Fibroblast of lung (primary cell): ENCODE measurements at regions not wholly inside any gene's neighbourhood (a gene's known extent, or its start where the extent isn't known, plus 50 kb on each side); places are given as distances from the start of the nearest gene placed in this dataset.

Source experiments
- DNase-seq, 2 donors: peaks; one replicate each; pipeline versions ENCODE4 v3.0.0 to v3.0.0-alpha.2; 2010; ENCODE audit warnings: low read depth in 2 of 2
- H2AFZ ChIP-seq: 2 replicates; pipeline ENCODE4 v1.5.1; 2012; ENCODE audit warnings: low read length, control low read depth, inconsistent platforms
- H3K27ac ChIP-seq: 2 replicates; pipeline ENCODE4 v1.5.1; 2011; ENCODE audit warnings: low read length, control low read depth; ENCODE audit not compliant: insufficient read depth
- H3K27me3 ChIP-seq: 2 replicates; pipeline ENCODE4 v1.5.1; 2011; ENCODE audit warnings: mild to moderate bottlenecking, low read length; ENCODE audit not compliant: control insufficient read depth, insufficient read depth
- H3K36me3 ChIP-seq: 2 replicates; pipeline ENCODE4 v1.5.1; 2011; ENCODE audit warnings: low read length; ENCODE audit not compliant: control insufficient read depth, insufficient read depth
- H3K4me1 ChIP-seq: 2 replicates; pipeline ENCODE4 v1.5.1; 2011; ENCODE audit warnings: low read length; ENCODE audit not compliant: control insufficient read depth, insufficient read depth; ENCODE audit errors: extremely low read depth
- H3K4me2 ChIP-seq: 2 replicates; pipeline ENCODE4 v1.5.1; 2011; ENCODE audit warnings: low read length, control low read depth; ENCODE audit not compliant: insufficient read depth; ENCODE audit errors: extremely low read depth
- H3K4me3 ChIP-seq, 4 experiments: fragments of 200-600 bp in 1 of 4; sonication (generic) in 1 of 4; replicated peaks in 1 of 4; 2 replicates each; pipeline ENCODE4 v1.5.1; 2011 to 2016; ENCODE audit warnings: low read length in 4 of 4, low read depth in 3 of 4, mild to moderate bottlenecking in 3 of 4, control low read depth in 2 of 4, inconsistent platforms in 1 of 4, mixed read lengths in 1 of 4; ENCODE audit not compliant: insufficient read depth in 1 of 4; ENCODE audit errors: control extremely low read depth in 1 of 4
- H3K79me2 ChIP-seq: 2 replicates; pipeline ENCODE4 v1.5.1; 2012; ENCODE audit warnings: mild to moderate bottlenecking, low read length, inconsistent platforms; ENCODE audit not compliant: control insufficient read depth, insufficient read depth
- H3K9ac ChIP-seq: 2 replicates; pipeline ENCODE4 v1.5.1; 2011; ENCODE audit warnings: mild to moderate bottlenecking, low read length, control low read depth; ENCODE audit not compliant: insufficient read depth
- H3K9me3 ChIP-seq: 2 replicates; pipeline ENCODE4 v1.5.1; 2012; ENCODE audit warnings: low read depth, low read length; ENCODE audit not compliant: control insufficient read depth, insufficient read depth
- H4K20me1 ChIP-seq: 2 replicates; pipeline ENCODE4 v1.5.1; 2011; ENCODE audit warnings: low read length; ENCODE audit not compliant: control insufficient read depth, insufficient read depth; ENCODE audit errors: extremely low read depth
- CTCF ChIP-seq, 2 donors: IDR thresholded peaks in 1 of 2; conservative IDR thresholded peaks in 1 of 2; 1 replicate in 1 of 2; 2 replicates in 1 of 2; pipeline ENCODE4 v1.5.1; 2011 to 2012; ENCODE audit warnings: low read length in 2 of 2, control low read depth in 1 of 2, inconsistent platforms in 1 of 2, low read depth in 1 of 2, mild to moderate bottlenecking in 1 of 2
- EZH2 ChIP-seq: IDR thresholded peaks from 2 replicates; pipeline ENCODE4 v1.5.1; 2012; ENCODE audit warnings: low read length, control low read depth, mild to moderate bottlenecking; ENCODE audit errors: missing control alignments

DNA sequence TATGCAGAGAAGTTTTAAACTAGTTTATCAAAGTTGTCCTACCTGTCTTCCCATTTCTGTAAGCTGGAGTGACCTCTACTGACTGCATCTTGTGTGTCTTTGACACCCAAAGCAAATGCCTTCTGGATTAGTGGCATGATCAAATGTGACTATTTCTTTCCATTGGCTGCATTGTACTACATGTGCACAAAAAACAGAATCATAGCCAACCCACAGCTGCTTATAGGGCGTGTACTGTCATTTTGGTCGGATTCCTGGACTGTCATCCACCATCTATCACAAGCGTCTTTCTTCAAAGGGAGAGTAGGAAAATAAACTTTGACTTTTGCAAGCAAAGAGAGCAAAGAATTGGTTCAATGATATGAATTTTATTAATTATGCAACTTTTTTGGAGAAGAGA, 310.6 kb downstream of the MAP2K6 start:
- DNase-seq, result no peak
- no peak overlapping the region for H2AFZ ChIP-seq
- no peak overlapping the region for H3K27ac ChIP-seq
- no peak overlapping the region for H3K4me2 ChIP-seq
- no peaks in the 10 kb centered on the region for H3K36me3 ChIP-seq
- TF ChIP-seq EZH2, result no peak
- TF ChIP-seq CTCF (conservative IDR thresholded peaks at IDR 0.05 in 1 of 2, IDR thresholded peaks at IDR 0.05 in 1 of 2; ENCODE audit: low read depth in 1 of 2, low read length in 2 of 2), result no peak
- no peaks in the 10 kb centered on the region for H4K20me1 ChIP-seq
- H3K4me3 ChIP-seq, result no peak overlapping the region
- H3K79me2 ChIP-seq, result no peaks in the 10 kb centered on the region
- H3K9me3 ChIP-seq, result no peaks in the 10 kb centered on the region
- no peak overlapping the region for H3K9ac ChIP-seq
- no peaks in the 10 kb centered on the region for H3K4me1 ChIP-seq
- no peaks in the 10 kb centered on the region for H3K27me3 ChIP-seq

DNA sequence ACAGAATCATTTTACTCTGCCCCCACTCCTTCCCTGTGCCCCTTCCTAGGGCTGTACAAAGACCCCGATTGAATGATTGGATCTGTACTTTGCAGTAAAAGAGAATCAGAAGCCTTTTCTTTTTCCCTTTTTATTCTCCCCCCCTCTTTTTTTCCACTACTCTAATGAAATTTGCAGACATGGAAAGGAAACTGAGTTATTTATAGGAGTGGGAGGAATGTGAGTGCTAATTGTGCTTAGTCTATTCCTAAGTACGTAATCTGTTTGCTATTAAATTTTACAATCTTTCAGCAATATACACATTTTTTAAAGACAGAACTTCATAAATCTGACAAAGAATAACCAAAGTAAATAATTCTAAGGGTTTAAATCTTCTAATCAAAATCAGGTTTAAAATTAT, 314.3 kb downstream of the MAP2K6 start:
- no peak overlapping the region for H2AFZ ChIP-seq
- H3K9me3 ChIP-seq, result no peaks in the 10 kb centered on the region
- no peaks in the 10 kb centered on the region for H4K20me1 ChIP-seq
- no peak overlapping the region for H3K4me3 ChIP-seq
- peaks cover 6% of the 10 kb centered on the region for H3K4me1 ChIP-seq
- H3K36me3 ChIP-seq, result no peaks in the 10 kb centered on the region
- H3K9ac ChIP-seq, result no peak overlapping the region
- no peaks in the 10 kb centered on the region for H3K27me3 ChIP-seq
- no peaks in the 10 kb centered on the region for H3K79me2 ChIP-seq
- no peak overlapping the region for H3K4me2 ChIP-seq
- TF ChIP-seq EZH2 (no peak), CTCF (conservative IDR thresholded peaks at IDR 0.05 in 1 of 2, IDR thresholded peaks at IDR 0.05 in 1 of 2; ENCODE audit: low read depth in 1 of 2, low read length in 2 of 2) (no peak)
- no peak overlapping the region for H3K27ac ChIP-seq
- DNase-seq, result no peak

GRCh38 chr17:69729944-69730343, 315.4 kb downstream of the MAP2K6 start:
- no peaks in the 10 kb centered on the region for H3K79me2 ChIP-seq

More at GRCh38 chr17:69729944-69730343, 315.4 kb downstream of the MAP2K6 start:
- Histone ChIP-seq H3K9ac (no peak overlapping the region), H3K4me1 (peaks cover 8% of the 10 kb centered on the region), H3K4me2 (no peak overlapping the region), H3K36me3 (no peaks in the 10 kb centered on the region), H4K20me1 (no peaks in the 10 kb centered on the region), H3K27ac (no peak overlapping the region), H3K9me3 (no peaks in the 10 kb centered on the region), H2AFZ (no peak overlapping the region), H3K4me3 (no peak overlapping the region), H3K27me3 (no peaks in the 10 kb centered on the region)
- TF ChIP-seq EZH2 (no peak), CTCF (conservative IDR thresholded peaks at IDR 0.05 in 1 of 2, IDR thresholded peaks at IDR 0.05 in 1 of 2; ENCODE audit: low read depth in 1 of 2, low read length in 2 of 2) (no peak)
- peak; percentile 39 to 75 for DNase-seq
